ENCODE measurements at regions not wholly inside any gene's neighbourhood (a gene's known extent, or its start where the extent isn't known, plus 50 kb on each side); places are given as distances from the start of the nearest gene placed in this dataset.
"Not testable (repeated sequence)": the region's sequence is repeated elsewhere in the genome, so short reads cannot be mapped to it uniquely, and the experiment has no call there.

GRCh38 chr1:149278156-149278555, 174.8 kb upstream of the NBPF9 start:
- DNase-seq (ENCODE audit: low read depth), result not testable (repeated sequence)

GRCh38 chr1:149279015-149279414, 175.7 kb upstream of the NBPF9 start:
- not testable (repeated sequence) for DNase-seq (ENCODE audit: low read depth)

- DNase-seq (ENCODE audit: low read depth), result not testable (repeated sequence)
Measured at GRCh38 chr1:149279512-149279911, 176.2 kb upstream of the NBPF9 start.

GRCh38 chr1:149284773-149285172, 181.4 kb upstream of the NBPF9 start:
- DNase-seq (ENCODE audit: low read depth), result not testable (repeated sequence)

GRCh38 chr1:149285205-149285604, 181.9 kb upstream of the NBPF9 start:
- DNase-seq (ENCODE audit: low read depth), result not testable (repeated sequence)

- DNase-seq (ENCODE audit: low read depth), result not testable (repeated sequence)
Measured at GRCh38 chr1:149285638-149286037, 182.3 kb upstream of the NBPF9 start.

GRCh38 chr1:149288580-149288979, 185.2 kb upstream of the NBPF9 start:
- not testable (repeated sequence) for DNase-seq (ENCODE audit: low read depth)

GRCh38 chr1:149300478-149301218, 174.2 kb upstream of the NBPF19 start:
- not testable (repeated sequence) for DNase-seq (ENCODE audit: low read depth)

GRCh38 chr1:149301282-149301681, 173.6 kb upstream of the NBPF19 start:
- not testable (repeated sequence) for DNase-seq (ENCODE audit: low read depth)

GRCh38 chr1:149304796-149305195, 170.0 kb upstream of the NBPF19 start:
- not testable (repeated sequence) for DNase-seq (ENCODE audit: low read depth)

GRCh38 chr1:149307640-149308039, 167.2 kb upstream of the NBPF19 start:
- not testable (repeated sequence) for DNase-seq (ENCODE audit: low read depth)

- not testable (repeated sequence) for DNase-seq (ENCODE audit: low read depth)
Measured at GRCh38 chr1:149314921-149315320, 159.9 kb upstream of the NBPF19 start.

GRCh38 chr1:149320971-149321731, 153.7 kb upstream of the NBPF19 start:
- DNase-seq (ENCODE audit: low read depth), result not testable (repeated sequence)

GRCh38 chr1:149321732-149322016, 153.2 kb upstream of the NBPF19 start:
- not testable (repeated sequence) for DNase-seq (ENCODE audit: low read depth)

- not testable (repeated sequence) for DNase-seq (ENCODE audit: low read depth)
Measured at GRCh38 chr1:149330081-149330335, 144.8 kb upstream of the NBPF19 start.

- not testable (repeated sequence) for DNase-seq (ENCODE audit: low read depth)
Measured at GRCh38 chr1:149336082-149336481, 138.8 kb upstream of the NBPF19 start.

GRCh38 chr1:149338221-149338691, 136.6 kb upstream of the NBPF19 start:
- not testable (repeated sequence) for DNase-seq (ENCODE audit: low read depth)

GRCh38 chr1:149338698-149339097, 136.1 kb upstream of the NBPF19 start:
- not testable (repeated sequence) for DNase-seq (ENCODE audit: low read depth)

GRCh38 chr1:149349448-149349847, 125.4 kb upstream of the NBPF19 start:
- DNase-seq (ENCODE audit: low read depth), result not testable (repeated sequence)

- DNase-seq (ENCODE audit: low read depth), result not testable (repeated sequence)
Measured at GRCh38 chr1:149352205-149352604, 122.6 kb upstream of the NBPF19 start.

- DNase-seq (ENCODE audit: low read depth), result not testable (repeated sequence)
Measured at GRCh38 chr1:149354579-149354978, 120.3 kb upstream of the NBPF19 start.

GRCh38 chr1:149355748-149356147, 119.1 kb upstream of the NBPF19 start:
- DNase-seq (ENCODE audit: low read depth), result not testable (repeated sequence)

- not testable (repeated sequence) for DNase-seq (ENCODE audit: low read depth)
Measured at GRCh38 chr1:149356152-149356551, 118.7 kb upstream of the NBPF19 start.

Data from stimulated activated CD8-positive, alpha-beta memory T cell treated with anti-CD3 and anti-CD28 coated beads, Interleukin-4, amount 100 ng/mL, for 24 hours (primary cell).